Keratinocyte (primary cell): ENCODE measurements at regions not wholly inside any gene's neighbourhood (a gene's known extent, or its start where the extent isn't known, plus 50 kb on each side); places are given as distances from the start of the nearest gene placed in this dataset.

Source experiments
- DNase-seq: peaks from one replicate; pipeline ENCODE4 v3.0.0-alpha.2; 2011; ENCODE audit warnings: low read depth, missing footprints, low spot score
- FAIRE-seq: peaks from 2 replicates; lab custom pipeline; 2011; peaks lifted over from hg19 to GRCh38; lab: Jason Lieb, UNC
- H2AFZ ChIP-seq: 2 replicates; pipeline ENCODE4 v1.6.0; 2012; ENCODE audit warnings: low read length, control low read depth, inconsistent platforms; ENCODE audit not compliant: control insufficient read depth
- H3K27ac ChIP-seq: 2 replicates; pipeline ENCODE4 v1.5.1; 2011; ENCODE audit warnings: low read length; ENCODE audit not compliant: control insufficient read depth, insufficient read depth
- H3K27me3 ChIP-seq: 3 replicates; pipeline ENCODE4 v1.6.0; 2011; ENCODE audit warnings: low read length; ENCODE audit not compliant: control insufficient read depth, insufficient read depth; ENCODE audit errors: extremely low read depth
- H3K36me3 ChIP-seq, 2 experiments: 2 replicates in 1 of 2; 3 replicates in 1 of 2; pipeline ENCODE4 v1.5.1; 2011; ENCODE audit warnings: low read length in 2 of 2, mild to moderate bottlenecking in 1 of 2; ENCODE audit not compliant: control insufficient read depth in 2 of 2, insufficient read depth in 2 of 2; ENCODE audit errors: extremely low read depth in 1 of 2
- H3K4me1 ChIP-seq: 3 replicates; pipeline ENCODE4 v1.5.1; 2011; ENCODE audit warnings: low read length; ENCODE audit not compliant: control insufficient read depth, insufficient read depth; ENCODE audit errors: extremely low read depth
- H3K4me2 ChIP-seq: 3 replicates; pipeline ENCODE4 v1.6.0; 2011; ENCODE audit warnings: low read depth, low read length; ENCODE audit not compliant: control insufficient read depth, insufficient read depth; ENCODE audit errors: extremely low read depth
- H3K4me3 ChIP-seq, 3 experiments: fragments of 200-600 bp in 1 of 3; sonication (generic) in 1 of 3; 2 replicates in 2 of 3; 3 replicates in 1 of 3; pipeline ENCODE4 v1.5.1; 2011 to 2016; ENCODE audit warnings: low read length in 3 of 3, mild to moderate bottlenecking in 3 of 3, control low read depth in 2 of 3, inconsistent platforms in 1 of 3, low read depth in 1 of 3, mixed read lengths in 1 of 3, mixed run types in 1 of 3, moderate library complexity in 1 of 3; ENCODE audit not compliant: control insufficient read depth in 2 of 3, insufficient read depth in 2 of 3; ENCODE audit errors: extremely low read depth in 1 of 3
- H3K79me2 ChIP-seq: 2 replicates; pipeline ENCODE4 v1.6.0; 2012; ENCODE audit warnings: low read length; ENCODE audit not compliant: control insufficient read depth, insufficient read depth
- H3K9ac ChIP-seq: 3 replicates; pipeline ENCODE4 v1.6.0; 2011; ENCODE audit warnings: low read length; ENCODE audit not compliant: control insufficient read depth, insufficient read depth; ENCODE audit errors: extremely low read depth
- H3K9me1 ChIP-seq: 3 replicates; pipeline ENCODE4 v1.6.0; 2011; ENCODE audit warnings: low read length; ENCODE audit not compliant: control insufficient read depth, insufficient read depth; ENCODE audit errors: extremely low read depth
- H3K9me3 ChIP-seq: 2 replicates; pipeline ENCODE4 v1.5.1; 2012; ENCODE audit warnings: low read depth, low read length; ENCODE audit not compliant: control insufficient read depth
- H4K20me1 ChIP-seq: 3 replicates; pipeline ENCODE4 v1.6.0; 2011; ENCODE audit warnings: low read length; ENCODE audit not compliant: control insufficient read depth, insufficient read depth; ENCODE audit errors: extremely low read depth
- EZH2 ChIP-seq: IDR thresholded peaks from one replicate; pipeline ENCODE4 v1.6.1; 2012; ENCODE audit warnings: inconsistent platforms, mild to moderate bottlenecking, low read length, moderate library complexity
- dilution Hi-C: fragments of 300-500 bp; cut with MboI; formaldehyde crosslinking; loops from one replicate; pipeline ENCODE4 v1.7.0; 2020; ENCODE audit warnings: low sequenced_read_pairs; ENCODE audit not compliant: extremely low pct_ligation_motif_present
- TF ChIP-seq, protein P1 (sequence below), 3 experiments: IDR thresholded peaks in 1 of 3; conservative IDR thresholded peaks in 1 of 3; optimal IDR thresholded peaks in 1 of 3; 2 replicates in 2 of 3; 3 replicates in 1 of 3; pipeline versions ENCODE3 to v1.5.1; 2011; ENCODE audit warnings: low read length in 3 of 3, mild to moderate bottlenecking in 3 of 3, moderate library complexity in 2 of 3, control low read depth in 1 of 3, inconsistent platforms in 1 of 3; ENCODE audit not compliant: insufficient read depth in 2 of 3; ENCODE audit errors: extremely low read depth in 1 of 3

- Histone ChIP-seq H3K27ac (no peak overlapping the region), H2AFZ (no peak overlapping the region), H3K36me3 (no peaks in the 10 kb centered on the region), H3K4me3 (no peak overlapping the region), H3K9me3 (no peaks in the 10 kb centered on the region), H3K4me2 (no peak overlapping the region), H3K9ac (no peak overlapping the region), H3K9me1 (no peaks in the 10 kb centered on the region), H4K20me1 (no peaks in the 10 kb centered on the region), H3K27me3 (no peaks in the 10 kb centered on the region), H3K79me2 (no peaks in the 10 kb centered on the region), H3K4me1 (no peaks in the 10 kb centered on the region)
- FAIRE-seq (no peak), DNase-seq (no peak)
- dilution Hi-C loops = no loop called here
- TF ChIP-seq, protein P1, sequence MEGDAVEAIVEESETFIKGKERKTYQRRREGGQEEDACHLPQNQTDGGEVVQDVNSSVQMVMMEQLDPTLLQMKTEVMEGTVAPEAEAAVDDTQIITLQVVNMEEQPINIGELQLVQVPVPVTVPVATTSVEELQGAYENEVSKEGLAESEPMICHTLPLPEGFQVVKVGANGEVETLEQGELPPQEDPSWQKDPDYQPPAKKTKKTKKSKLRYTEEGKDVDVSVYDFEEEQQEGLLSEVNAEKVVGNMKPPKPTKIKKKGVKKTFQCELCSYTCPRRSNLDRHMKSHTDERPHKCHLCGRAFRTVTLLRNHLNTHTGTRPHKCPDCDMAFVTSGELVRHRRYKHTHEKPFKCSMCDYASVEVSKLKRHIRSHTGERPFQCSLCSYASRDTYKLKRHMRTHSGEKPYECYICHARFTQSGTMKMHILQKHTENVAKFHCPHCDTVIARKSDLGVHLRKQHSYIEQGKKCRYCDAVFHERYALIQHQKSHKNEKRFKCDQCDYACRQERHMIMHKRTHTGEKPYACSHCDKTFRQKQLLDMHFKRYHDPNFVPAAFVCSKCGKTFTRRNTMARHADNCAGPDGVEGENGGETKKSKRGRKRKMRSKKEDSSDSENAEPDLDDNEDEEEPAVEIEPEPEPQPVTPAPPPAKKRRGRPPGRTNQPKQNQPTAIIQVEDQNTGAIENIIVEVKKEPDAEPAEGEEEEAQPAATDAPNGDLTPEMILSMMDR (optimal IDR thresholded peaks at IDR 0.05 in 1 of 3, IDR thresholded peaks at IDR 0.05 in 1 of 3, conservative IDR thresholded peaks at IDR 0.05 in 1 of 3; ENCODE audit: extremely low read depth in 1 of 3, insufficient read depth in 2 of 3, low read length in 3 of 3) = no peak
- TF ChIP-seq EZH2 = no peak
These were observed 210.4 kb downstream of the METTL4 start for GRCh38 chr18:2360861-2361260.

DNA sequence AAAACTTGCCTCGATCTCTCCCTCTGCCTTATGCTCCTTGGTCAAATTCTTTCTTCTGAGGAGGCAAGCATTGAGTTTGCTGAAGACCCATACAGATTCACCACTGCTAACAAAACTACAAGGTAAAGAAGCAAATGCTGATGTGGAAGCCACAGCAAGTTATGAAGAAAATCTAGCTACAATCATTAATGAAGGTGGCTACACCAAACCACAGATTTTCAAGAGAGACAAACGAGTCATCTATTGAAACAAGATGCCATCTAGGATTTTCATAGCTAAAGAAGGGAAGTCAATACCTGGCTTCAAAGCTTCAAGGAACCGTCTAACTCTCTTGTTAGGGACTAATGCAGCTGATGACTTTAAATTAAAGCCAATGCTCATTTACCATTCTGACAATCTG, 203.2 kb downstream of the METTL4 start:
- H3K36me3 ChIP-seq = no peaks in the 10 kb centered on the region
- no peaks in the 10 kb centered on the region for H3K9me3 ChIP-seq
- no peaks in the 10 kb centered on the region for H3K4me1 ChIP-seq
- H3K9ac ChIP-seq = no peak overlapping the region
- H3K4me2 ChIP-seq = no peak overlapping the region
- H3K9me1 ChIP-seq = no peaks in the 10 kb centered on the region
- FAIRE-seq = no peak
- H2AFZ ChIP-seq = no peak overlapping the region
- H4K20me1 ChIP-seq = no peaks in the 10 kb centered on the region
- dilution Hi-C loops = no loop called here
- no peak overlapping the region for H3K27ac ChIP-seq
- H3K4me3 ChIP-seq = no peak overlapping the region
- H3K27me3 ChIP-seq = no peaks in the 10 kb centered on the region
- H3K79me2 ChIP-seq = no peaks in the 10 kb centered on the region
- no peak for DNase-seq
- TF ChIP-seq, protein P1 (optimal IDR thresholded peaks at IDR 0.05 in 1 of 3, IDR thresholded peaks at IDR 0.05 in 1 of 3, conservative IDR thresholded peaks at IDR 0.05 in 1 of 3; ENCODE audit: extremely low read depth in 1 of 3, insufficient read depth in 2 of 3, low read length in 3 of 3) = no peak
- no peak for TF ChIP-seq EZH2
